Right lobe of liver (tissue), 4 donors: ENCODE measurements at regions not wholly inside any gene's neighbourhood (a gene's known extent, or its start where the extent isn't known, plus 50 kb on each side); places are given as distances from the start of the nearest gene placed in this dataset.

Source experiments
- POLR2A ChIP-seq: fragments of 450-650 bp; IDR thresholded peaks from one replicate; pipeline ENCODE4 v1.6.1; 2017; ENCODE audit warnings: antibody characterized with exemption, mild to moderate bottlenecking
- TF ChIP-seq, protein P1 (sequence below), 4 donors: fragments of 200-600 bp in 3 of 4; fragments of 450-650 bp in 1 of 4; IDR thresholded peaks; one replicate each; pipeline versions ENCODE4 v1.5.1 to v1.8.0; 2016 to 2022; ENCODE audit warnings: antibody characterized with exemption in 4 of 4, mild to moderate bottlenecking in 2 of 4
- donor health status: DM: no; HTN: no; CAD: no.
- donor health status: DM: no; HTN: no; CAD: no.
- donor health status: DM: no; HTN: yes; CAD: no.

- TF ChIP-seq, protein P1, sequence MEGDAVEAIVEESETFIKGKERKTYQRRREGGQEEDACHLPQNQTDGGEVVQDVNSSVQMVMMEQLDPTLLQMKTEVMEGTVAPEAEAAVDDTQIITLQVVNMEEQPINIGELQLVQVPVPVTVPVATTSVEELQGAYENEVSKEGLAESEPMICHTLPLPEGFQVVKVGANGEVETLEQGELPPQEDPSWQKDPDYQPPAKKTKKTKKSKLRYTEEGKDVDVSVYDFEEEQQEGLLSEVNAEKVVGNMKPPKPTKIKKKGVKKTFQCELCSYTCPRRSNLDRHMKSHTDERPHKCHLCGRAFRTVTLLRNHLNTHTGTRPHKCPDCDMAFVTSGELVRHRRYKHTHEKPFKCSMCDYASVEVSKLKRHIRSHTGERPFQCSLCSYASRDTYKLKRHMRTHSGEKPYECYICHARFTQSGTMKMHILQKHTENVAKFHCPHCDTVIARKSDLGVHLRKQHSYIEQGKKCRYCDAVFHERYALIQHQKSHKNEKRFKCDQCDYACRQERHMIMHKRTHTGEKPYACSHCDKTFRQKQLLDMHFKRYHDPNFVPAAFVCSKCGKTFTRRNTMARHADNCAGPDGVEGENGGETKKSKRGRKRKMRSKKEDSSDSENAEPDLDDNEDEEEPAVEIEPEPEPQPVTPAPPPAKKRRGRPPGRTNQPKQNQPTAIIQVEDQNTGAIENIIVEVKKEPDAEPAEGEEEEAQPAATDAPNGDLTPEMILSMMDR (IDR thresholded peaks at IDR 0.05) = no peak
- no peak for TF ChIP-seq POLR2A
Measured at GRCh38 chr11:19635332-19635731, 77.3 kb upstream of the NAV2 start.
